CD4-positive, alpha-beta T cell treated with Interleukin-1 beta for 1 hour (primary cell): ENCODE measurements at regions not wholly inside any gene's neighbourhood (a gene's known extent, or its start where the extent isn't known, plus 50 kb on each side); places are given as distances from the start of the nearest gene placed in this dataset.

ENCODE experiments used
- DNase-seq, 2 donors: peaks; one replicate each; pipeline ENCODE4 v3.0.0-alpha.2; 2020 to 2022

DNA sequence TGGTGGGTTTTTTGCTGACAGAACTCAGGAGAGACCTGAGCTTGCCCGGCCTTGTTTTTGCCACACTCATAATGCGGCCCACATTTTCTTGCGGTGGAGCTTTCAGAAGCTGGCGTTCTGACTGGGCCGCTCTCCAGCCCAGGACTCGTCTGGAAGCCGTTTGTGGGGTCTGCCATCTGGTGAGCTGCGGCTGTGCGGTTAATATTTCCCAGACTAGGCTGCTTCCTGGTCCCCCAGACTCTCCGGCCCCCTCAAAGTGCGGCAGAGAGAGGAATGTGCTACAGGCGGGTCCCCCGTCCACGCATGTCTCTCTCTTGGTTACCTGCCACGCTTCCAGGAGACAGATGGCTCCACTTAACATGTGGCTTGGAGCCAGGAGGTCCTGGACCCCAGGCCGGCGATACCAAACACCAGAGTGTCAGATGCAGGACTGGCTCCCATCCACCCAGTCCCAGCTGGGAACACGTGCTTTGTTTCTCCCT lies 128.9 kb upstream of the PMEPA1 start:
- no peak for DNase-seq

DNA sequence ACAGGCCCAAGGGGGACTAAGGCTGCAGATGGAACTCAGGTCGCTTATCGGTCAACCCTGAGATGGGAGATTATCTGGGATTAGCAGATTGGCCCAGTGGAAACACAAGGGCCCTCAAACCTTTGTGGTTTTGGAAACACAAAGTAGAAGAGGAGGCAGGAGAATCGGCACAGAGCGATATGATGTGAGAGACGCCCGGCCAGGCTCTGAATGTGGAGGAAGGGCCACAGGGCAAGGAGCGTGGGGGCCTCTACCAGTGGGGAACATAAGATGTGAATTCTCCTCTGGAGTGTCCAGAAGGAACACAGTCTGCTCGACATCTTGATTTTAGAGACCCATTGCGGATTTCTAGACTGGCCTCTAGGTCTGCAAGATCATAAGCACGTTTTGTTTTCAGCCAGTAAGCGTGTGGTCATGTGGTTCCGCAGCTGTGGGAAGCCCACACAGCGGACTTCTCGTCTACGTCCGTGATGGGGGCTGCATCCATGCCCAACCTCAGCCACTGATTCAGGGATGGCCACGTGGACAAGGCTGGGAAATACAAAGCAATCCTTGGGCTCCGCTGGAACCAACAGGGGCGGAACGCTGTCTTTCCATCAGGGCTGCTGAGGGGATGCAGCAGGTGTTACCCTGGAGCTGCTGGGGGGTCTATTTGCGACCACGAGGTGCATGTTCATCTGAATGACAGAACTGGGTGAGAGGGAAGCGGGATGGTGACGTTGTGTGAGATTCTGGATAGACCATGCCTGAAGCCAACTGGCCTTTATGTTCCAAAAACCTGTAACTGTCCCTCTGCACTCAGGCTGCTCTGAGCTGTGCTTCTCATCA lies 127.6 kb upstream of the PMEPA1 start:
- DNase-seq = no peak

DNA sequence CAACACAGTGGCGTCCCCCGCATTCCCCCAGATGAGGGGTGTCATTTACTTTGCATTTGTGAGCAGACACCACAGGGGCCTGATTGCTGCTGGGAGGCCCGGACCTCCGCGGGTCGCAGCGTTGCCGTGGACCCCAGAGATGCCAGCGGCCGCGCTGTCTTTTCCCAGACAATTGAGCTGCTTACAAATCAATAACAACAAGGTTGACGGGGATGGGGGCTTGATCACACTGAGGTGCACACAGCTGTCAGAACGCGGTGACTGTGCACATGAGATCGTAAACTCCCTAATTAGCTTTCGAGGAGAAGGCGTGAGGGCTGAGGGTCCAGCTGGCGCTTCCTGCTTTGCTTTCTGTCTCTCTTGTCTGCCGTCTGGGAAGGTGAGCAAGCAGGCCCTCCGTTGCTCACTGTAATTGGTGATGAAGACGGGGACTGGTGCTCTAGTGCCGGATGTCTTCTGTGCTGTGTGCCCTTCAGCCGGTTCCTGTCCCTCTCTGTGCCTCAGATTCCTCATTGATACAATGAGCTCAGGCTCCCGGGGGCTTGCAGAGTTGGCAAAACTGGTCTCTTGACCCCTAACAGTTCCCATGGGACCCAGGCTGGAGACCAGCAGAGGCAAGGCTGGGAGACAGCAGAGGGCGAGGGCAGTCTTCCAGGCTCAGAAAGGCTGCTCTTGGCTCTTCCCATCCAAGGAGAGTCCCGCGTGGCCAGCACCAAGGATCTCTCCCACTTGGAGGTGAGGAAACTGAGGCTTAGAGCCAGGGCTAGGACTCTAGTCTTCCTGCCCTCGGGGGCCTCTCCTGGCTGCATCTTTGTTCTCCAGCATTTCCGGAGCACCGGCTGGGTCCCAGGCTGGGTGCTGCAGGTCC lies 126.0 kb upstream of the PMEPA1 start:
- DNase-seq = no peak

DNA sequence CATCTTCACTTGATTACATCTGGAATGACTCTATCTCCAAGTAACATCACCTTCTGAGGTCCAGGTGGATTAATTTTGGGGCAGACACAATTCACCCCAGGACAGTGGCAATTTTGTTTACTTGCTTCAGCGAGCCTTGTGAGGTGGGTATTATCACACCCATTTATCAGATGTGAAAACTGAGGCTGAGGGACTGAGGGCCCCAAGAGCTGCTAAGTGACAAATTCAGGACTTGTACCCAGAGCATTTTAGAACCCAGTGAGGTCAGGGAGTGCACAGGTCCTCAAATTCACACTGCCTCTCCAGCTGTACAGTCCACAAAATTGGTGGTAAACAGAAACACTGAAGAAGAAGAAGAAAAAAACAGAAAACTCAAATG lies 125.2 kb upstream of the PMEPA1 start:
- no peak for DNase-seq

DNA sequence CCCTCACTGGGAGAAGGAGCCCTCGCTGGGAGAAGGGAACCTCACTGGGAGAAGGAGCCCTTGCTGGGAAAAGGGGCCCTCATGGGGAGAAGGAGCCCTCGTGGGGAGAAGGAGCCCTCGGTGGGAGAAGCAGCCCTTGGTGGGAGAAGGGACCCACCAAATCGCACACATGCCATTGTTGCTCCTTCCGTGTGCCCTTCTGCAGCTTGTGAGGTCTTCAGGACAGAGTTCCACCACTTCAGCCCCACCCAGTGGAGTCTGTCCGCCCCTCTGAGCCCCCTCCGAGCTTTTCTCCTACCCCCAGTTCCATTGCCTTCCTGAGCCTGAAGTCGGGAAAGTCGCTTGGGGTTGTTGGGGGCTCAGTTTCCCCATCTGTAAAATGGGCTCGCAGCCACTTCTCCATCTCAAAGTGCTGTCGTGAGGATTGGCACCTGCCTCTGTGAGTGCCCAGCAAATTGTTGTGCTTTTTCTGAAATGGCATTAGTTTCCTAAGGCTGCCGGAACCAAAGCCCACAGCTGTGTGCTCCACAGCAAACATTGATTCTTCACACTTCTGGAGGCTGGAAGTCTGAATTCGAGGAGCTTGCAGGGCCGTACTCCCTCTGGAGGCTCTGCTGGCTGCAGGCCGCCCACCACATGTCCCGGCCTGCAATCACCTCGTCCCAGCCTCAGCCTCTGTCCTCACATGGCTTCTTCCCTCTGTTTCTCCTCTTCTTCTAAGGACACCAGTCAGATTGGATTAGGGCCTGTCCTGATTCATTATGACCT lies 124.7 kb upstream of the PMEPA1 start:
- no peak for DNase-seq

DNA sequence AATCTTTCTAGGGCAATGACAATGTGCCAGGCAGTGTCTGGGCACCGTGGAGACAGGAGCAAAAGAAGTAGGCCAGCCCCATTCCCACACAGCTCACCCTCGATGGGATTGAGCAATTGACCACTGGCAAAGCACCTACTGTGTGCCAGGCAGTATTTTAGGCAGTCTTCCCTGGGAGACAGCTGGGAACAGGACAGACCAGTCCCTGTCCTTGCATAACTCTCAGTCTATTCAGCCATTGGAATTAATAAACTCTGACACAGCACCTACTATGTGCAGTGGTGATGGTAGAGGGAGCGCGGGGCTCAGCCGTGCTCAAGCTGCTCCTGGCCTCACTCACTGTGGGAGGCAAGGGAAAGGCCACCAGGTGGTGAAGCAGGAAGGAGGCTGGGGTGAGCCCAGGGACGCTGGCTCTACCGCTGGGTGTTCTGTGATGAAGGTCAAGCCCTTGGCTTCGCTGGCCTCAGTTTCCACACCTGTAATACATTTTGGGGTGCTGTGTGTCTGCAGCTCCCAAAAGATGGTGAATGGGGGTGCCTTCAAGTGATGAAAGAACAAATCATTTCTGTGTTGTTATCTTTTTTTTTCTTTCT lies 122.3 kb upstream of the PMEPA1 start:
- no peak for DNase-seq

DNA sequence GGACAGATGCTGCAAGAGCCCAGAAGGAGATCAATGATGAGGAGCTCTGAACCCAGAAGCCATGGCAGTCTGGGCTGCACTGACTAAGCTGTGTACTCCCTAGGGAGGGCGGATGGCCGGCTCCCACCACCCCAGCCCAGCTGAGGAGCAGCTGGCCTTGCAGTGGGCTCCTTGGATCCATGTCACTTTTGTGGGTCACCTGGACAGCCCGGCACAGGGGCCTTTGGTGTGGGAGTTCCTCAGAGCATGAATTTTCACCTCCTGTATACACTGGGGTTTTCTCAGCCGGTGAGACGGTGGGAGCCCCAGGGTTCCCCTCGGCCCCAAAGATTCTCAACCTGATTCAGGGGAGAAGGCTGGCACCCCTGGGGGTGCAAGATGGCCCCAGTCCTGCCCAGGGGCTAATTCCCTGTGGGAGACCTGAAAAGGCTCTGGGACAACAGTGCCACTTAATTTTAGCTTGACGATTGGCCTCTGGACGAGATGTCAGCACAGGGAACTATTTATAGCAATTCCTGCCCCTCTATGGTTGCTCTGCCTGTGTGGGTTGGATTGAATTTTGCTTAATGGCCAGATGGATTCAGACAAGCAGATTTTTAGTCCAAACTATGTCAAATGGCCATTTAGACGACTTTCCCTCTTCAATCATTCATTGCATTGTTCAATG lies 121.6 kb upstream of the PMEPA1 start:
- no peak for DNase-seq

DNA sequence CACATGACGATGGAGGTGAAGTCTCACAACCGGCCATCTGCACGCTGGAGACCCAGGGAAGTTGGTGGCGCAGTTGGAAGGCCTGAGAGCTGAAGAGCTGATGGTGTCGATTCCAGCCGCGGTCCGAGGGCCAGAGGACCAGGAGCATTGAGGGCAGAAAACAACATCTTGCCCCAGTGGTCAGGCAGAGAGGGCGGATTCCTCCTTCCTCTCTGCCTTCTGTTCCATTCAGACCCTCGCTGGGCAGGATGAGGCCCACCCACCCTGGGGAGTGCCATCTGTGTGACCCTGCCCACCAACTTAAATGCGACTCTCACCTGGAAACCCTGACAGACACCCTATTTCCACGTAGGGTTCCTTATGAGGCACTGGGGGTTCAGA lies 120.7 kb upstream of the PMEPA1 start:
- DNase-seq = no peak

DNA sequence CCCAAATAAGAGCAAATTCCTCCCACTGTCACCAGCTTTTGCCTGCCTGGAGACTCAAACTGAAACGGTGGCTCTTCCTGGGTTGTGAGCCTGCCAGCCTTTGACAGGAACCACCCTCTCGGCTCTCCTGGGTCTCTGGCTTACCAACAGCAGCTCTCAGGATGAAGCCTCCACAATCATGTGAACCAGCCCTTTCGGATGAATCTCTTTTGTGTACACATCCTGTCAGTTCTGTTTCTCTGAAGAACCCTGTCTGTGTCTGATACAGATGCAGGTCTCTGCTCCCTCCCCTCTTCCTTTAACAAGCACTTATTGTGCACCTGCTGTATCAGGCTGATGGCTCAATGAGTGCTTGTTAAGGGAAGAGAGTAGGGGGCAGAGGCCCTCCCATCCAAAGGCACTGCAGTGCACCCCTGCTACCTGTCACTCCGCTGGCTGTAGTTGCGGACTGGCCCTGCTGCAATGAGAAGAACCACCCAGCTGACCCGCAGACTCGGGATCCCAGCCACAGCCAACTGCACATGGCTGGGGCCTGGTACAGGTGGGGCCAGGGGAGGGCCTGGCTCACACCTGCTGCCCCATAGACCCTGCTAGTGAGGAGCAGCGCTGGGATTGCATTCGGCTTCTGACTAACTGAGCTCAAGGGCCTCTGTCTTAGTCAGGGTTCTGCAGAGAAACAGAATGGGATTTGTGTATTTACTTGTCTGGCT lies 120.1 kb upstream of the PMEPA1 start:
- no peak for DNase-seq

DNA sequence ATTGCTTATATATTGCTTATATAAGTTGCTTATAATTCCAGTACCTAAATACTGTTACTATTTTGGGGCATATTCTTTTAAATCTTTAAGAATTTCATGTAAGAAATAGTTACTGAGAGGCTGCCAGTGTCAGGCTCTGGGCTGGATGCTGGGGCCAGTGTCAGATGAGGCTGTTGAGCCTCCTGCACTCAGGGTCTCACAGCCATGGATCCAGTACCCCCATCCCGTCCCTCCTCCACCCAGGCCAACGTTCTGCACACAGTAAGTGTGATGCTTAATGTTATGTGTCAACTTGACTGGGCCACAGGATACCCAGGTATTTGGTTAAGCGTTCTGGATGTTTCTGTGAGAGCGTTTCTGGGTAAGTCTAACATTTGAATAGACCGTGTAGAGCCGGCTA lies 119.5 kb upstream of the PMEPA1 start:
- no peak for DNase-seq

DNA sequence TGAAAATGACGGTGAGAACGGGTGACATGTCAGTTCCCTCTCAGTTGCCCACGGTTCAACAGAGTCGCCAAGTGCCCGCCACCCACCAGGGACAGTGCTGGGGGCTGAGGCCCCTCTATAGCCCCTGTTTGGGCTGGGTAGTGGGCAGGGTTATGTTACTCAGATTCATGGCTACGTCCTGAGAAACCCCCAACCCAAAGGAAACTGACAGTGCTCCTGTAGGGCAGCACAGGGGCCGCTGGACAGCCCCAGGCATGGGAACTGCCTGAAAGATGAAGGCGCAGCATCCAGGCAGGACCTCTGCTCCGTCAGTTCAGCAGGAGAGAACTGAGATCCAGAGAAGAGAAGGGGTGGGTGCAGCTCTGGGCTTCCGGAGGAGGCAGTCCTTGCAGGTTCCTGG lies 118.9 kb upstream of the PMEPA1 start:
- DNase-seq = no peak

DNA sequence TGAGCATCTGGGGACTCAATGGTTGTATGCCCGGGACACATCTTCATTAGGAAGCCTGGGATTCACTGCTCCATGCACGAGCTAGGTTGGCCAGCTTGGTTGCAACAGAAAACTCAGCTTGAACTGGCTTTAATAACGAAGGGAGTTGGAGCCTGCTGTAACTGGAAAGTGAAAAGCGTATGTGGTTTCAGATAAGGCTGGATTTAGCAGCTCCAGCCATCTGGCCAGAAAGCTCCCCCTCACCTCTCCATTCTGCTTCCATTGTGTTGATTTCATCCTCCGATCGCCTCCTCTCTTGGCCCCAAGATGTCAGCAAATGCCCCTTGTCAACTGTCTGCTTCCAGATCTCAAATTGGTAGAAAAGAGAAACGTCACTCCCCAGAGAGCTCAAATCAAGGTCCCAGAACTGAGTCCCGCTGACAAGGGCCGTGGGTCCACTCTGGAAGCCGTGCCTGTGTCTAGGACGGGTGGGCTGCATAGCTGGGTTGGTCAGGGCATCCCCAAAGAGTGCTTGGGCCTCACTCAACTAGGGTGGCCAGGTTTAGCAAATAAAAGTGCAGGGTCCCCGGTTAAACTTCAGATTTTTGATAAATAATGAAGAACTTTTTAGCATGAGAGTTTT lies 117.0 kb upstream of the PMEPA1 start:
- no peak for DNase-seq

DNA sequence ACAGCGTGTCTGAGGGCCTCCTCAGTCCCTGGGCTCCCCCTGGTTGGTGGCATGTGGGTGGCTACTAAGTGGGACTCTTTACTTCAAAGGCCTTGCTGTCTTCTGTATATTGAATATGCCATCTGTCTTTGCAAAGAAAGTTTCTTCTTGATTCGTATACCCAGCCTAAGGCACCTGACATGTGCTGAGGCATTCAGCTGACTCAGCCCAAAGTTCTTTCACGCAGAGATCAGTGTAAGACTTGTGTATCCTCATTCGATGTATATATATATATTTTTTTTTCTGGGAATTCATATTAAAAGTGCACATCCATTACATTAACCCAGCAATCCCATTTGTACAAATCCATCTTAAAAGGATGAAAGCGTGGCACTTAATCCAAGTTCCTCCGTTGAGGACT lies 115.1 kb upstream of the PMEPA1 start:
- no peak for DNase-seq

DNA sequence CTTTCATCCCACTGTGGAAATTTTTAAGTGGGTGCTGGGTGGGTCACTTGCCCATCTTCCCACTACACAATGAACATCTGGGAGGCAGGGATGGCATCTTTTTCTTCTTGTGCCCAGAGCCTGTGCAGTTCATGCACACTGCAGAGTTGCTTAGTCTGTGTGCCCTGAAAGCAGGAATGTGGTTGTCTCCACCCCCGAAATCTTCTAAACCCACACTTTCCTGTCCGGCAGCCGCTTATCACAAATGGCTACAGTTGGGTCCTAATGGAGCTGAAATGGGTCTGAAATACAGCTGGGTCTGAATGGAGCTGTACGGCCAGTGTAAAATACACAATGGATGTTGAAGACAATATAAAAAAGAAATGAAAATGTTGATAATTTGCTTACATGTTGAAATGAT lies 112.1 kb upstream of the PMEPA1 start:
- no peak for DNase-seq

DNA sequence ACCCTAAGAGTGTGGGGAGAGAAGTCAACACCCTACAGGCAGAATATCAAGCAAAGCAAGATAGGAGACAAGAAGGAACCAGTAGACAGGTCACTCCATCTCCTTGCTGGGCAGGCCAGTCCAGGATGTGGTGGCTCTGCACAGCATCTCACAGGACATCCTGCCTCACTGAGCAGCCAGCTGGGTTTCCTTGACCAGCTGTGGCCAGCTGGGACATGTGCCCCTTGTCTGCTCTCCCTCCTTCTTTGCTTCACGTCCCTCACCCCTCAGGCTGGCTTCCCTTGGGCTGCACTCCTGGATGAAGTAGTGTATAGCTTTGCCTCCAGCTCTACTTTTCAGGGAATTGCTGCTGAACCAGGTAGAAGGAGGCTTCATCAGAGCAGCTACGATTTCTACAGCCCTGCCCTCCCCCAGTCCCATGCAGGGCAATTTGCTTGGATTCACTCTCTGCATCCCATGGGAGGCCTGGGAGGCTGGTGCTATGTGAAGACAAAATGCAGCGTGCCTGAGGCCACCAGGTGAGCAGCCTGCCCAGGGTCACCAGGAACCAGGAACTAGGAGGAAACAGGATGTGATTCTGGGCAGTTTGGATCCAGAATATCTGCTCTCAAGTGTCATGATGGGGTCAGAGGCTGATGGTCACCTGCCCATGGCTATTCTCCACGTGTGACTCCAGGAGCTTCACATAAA lies 110.0 kb upstream of the PMEPA1 start:
- no peak for DNase-seq

DNA sequence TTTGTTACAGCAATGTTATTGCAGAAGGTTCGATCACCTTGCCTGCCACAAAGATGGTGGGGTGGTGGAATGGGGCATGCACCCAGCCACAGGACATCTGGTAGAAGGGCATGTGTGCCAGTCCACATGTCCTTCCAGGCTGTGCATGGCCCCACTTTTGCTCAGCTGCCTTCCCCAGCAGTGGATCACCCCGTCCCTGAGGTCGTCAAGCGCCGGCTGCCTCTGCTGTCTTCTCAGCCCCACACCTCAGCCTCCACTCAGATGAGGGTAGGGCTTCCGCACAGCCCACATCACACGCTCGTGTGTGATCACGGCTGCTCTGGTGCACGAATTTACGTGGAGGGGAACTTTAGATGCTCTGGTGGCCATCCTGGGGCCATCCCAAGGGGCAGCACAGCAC lies 109.5 kb upstream of the PMEPA1 start:
- DNase-seq = no peak

DNA sequence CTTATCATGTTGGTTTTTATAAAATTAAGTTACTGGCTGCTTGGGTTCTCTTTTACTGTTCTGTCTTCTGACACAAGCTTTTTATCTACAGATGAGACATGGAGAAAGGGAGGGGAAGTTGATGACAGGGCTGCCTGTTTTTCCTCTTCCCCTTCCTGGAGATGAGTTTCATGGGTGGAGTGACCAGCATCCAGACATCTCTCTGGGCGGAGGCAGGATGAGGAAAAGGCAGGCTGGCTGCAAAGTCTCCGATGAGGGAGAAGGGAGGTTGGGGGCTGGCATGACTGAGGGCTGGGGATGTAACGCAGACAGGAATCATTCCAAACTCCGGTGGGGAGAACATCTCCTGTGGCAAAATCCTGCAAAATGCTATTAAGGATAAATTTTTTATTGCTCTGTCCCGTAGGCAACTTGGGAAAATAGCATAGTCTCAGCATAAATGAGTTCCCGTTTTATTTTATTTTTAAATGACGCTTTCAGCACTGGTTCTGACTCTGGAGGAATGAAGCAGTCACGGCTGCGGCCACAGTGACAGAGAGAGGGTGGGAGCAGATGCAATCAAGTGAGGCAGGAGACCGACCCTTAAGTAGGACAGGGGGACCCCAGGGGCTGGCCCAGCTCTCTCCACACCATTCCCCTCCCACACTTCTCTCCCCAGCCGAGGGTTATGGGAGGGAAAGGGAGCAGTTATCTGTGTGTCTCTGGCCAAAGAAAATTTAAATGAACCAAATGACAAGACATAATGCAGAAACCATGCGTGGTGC lies 108.8 kb upstream of the PMEPA1 start:
- DNase-seq = no peak

DNA sequence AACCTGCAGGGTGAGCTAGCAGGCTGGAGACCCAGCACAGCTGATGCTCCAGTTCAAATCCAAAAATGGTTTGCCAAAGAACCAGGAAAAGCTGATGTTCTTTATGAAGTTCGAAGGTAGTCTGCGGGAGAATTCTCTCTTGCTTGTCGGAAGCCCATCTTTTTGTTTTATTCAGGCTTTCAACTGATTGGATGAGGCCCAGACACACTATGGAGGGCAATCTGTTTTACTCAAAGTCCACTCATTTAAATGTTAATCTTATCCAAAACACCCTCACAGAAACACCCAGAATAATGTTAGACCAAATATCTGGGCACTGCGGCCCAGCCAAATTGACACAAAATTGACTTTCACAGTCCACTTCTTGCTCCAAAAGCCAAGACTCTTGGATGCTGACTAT lies 105.6 kb upstream of the PMEPA1 start:
- no peak for DNase-seq

DNA sequence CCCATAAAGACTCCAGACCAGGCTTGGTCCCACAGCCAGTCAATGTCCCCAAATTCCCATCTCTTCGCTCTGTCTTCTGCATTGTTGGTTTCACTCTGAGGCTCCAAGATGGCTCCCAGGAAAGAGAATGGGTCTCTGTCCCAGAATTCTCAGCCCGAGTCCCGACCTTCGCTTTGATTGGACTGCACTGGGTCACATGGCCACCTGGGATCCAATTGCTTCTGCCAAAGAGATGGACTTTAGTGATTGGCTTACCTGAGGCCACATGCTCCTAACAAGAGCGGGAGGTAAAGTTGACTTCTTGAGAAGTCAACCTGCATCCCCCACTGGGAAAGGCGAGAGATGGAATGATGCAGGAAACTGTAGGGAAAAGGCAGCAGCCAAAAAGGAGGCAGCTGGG lies 104.7 kb upstream of the PMEPA1 start:
- no peak for DNase-seq
